ENCODE measurements at regions not wholly inside any gene's neighbourhood (a gene's known extent, or its start where the extent isn't known, plus 50 kb on each side); places are given as distances from the start of the nearest gene placed in this dataset.

GRCh38 chr9:73683862-73684591 lies 532.4 kb downstream of the ANXA1 start:
- H3K27ac Mint-ChIP-seq (ENCODE audit: unreplicated experiment), result no peak overlapping the region
- intact Hi-C loops (cut with micrococcal nuclease; ENCODE audit: unreplicated experiment), result loop anchor here (1.0 to 5.0 kb wide), 3 partner anchors 597 to 888 kb away; no protein-coding TSS in a partner anchor

GRCh38 chr9:73684601-73685000 lies 532.9 kb downstream of the ANXA1 start:
- no TSS peak for BruUV-seq (replicated peaks)
- Mint-ChIP-seq H3K4me3 (ENCODE audit: unreplicated experiment) (no peak overlapping the region), H3K9me3 (ENCODE audit: unreplicated experiment) (no peaks in the 10 kb centered on the region), H3K27me3 (ENCODE audit: insufficient read depth, unreplicated experiment) (no peaks in the 10 kb centered on the region), H3K27ac (ENCODE audit: unreplicated experiment) (no peak overlapping the region), H3K36me3 (ENCODE audit: insufficient read depth, unreplicated experiment) (no peaks in the 10 kb centered on the region), H3K4me1 (ENCODE audit: low read depth, unreplicated experiment) (no peaks in the 10 kb centered on the region)
- intact Hi-C loops (cut with micrococcal nuclease; ENCODE audit: unreplicated experiment), result loop anchor here (1.0 to 5.0 kb wide), 3 partner anchors 597 to 888 kb away; no protein-coding TSS in a partner anchor
- no peak for DNase-seq
- CTCF ChIA-PET, result no interaction called here
- H3K27me3 ChIP-seq (replicated peaks; ENCODE audit: control insufficient read depth, insufficient read depth, low read length), result no peaks in the 10 kb centered on the region
- H3K4me3 ChIP-seq (ENCODE audit: low read depth, low read length), result no peak overlapping the region
- H3K36me3 ChIP-seq (ENCODE audit: control insufficient read depth, insufficient read depth, low read length), result no peaks in the 10 kb centered on the region
- POLR2A ChIA-PET, result no interaction called here
- TF ChIP-seq, protein P1, sequence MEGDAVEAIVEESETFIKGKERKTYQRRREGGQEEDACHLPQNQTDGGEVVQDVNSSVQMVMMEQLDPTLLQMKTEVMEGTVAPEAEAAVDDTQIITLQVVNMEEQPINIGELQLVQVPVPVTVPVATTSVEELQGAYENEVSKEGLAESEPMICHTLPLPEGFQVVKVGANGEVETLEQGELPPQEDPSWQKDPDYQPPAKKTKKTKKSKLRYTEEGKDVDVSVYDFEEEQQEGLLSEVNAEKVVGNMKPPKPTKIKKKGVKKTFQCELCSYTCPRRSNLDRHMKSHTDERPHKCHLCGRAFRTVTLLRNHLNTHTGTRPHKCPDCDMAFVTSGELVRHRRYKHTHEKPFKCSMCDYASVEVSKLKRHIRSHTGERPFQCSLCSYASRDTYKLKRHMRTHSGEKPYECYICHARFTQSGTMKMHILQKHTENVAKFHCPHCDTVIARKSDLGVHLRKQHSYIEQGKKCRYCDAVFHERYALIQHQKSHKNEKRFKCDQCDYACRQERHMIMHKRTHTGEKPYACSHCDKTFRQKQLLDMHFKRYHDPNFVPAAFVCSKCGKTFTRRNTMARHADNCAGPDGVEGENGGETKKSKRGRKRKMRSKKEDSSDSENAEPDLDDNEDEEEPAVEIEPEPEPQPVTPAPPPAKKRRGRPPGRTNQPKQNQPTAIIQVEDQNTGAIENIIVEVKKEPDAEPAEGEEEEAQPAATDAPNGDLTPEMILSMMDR (IDR thresholded peaks at IDR 0.05; ENCODE audit: insufficient read depth in 1 of 2, low read depth in 1 of 2, low read length in 1 of 2, severe bottlenecking in 1 of 2, unreplicated experiment in 1 of 2), result no peak
- H3K9me3 ChIP-seq, result no peaks in the 10 kb centered on the region
- no peaks in the 10 kb centered on the region for H3K4me1 ChIP-seq

More at GRCh38 chr9:73683862-73684591, 532.4 kb downstream of the ANXA1 start:
- no TSS peak for BruUV-seq (replicated peaks)
- ChIA-PET CTCF (no interaction called here), POLR2A (no interaction called here)
- Mint-ChIP-seq H3K36me3 (ENCODE audit: insufficient read depth, unreplicated experiment) (no peaks in the 10 kb centered on the region), H3K4me3 (ENCODE audit: unreplicated experiment) (no peak overlapping the region), H3K9me3 (ENCODE audit: unreplicated experiment) (no peaks in the 10 kb centered on the region), H3K27me3 (ENCODE audit: insufficient read depth, unreplicated experiment) (no peaks in the 10 kb centered on the region), H3K4me1 (ENCODE audit: low read depth, unreplicated experiment) (no peaks in the 10 kb centered on the region)
- no peak for DNase-seq
- no peak overlapping the region for H3K4me3 ChIP-seq (ENCODE audit: low read depth, low read length)
- no peaks in the 10 kb centered on the region for H3K27me3 ChIP-seq (replicated peaks; ENCODE audit: control insufficient read depth, insufficient read depth, low read length)
- no peaks in the 10 kb centered on the region for H3K4me1 ChIP-seq
- H3K36me3 ChIP-seq (ENCODE audit: control insufficient read depth, insufficient read depth, low read length), result no peaks in the 10 kb centered on the region
- TF ChIP-seq, protein P1 (IDR thresholded peaks at IDR 0.05; ENCODE audit: insufficient read depth in 1 of 2, low read depth in 1 of 2, low read length in 1 of 2, severe bottlenecking in 1 of 2, unreplicated experiment in 1 of 2), result peak; percentile 17 to 18
- H3K9me3 ChIP-seq, result no peaks in the 10 kb centered on the region

GRCh38 chr9:73685786-73686185 lies 534.1 kb downstream of the ANXA1 start:
- DNase-seq, result no peak
- no peaks in the 10 kb centered on the region for H3K4me1 Mint-ChIP-seq (ENCODE audit: low read depth, unreplicated experiment)
- no peak overlapping the region for H3K27ac Mint-ChIP-seq (ENCODE audit: unreplicated experiment)
- H3K9me3 Mint-ChIP-seq (ENCODE audit: unreplicated experiment), result no peaks in the 10 kb centered on the region
- ChIA-PET POLR2A (no interaction called here), CTCF (no interaction called here)
- Histone ChIP-seq H3K4me1 (no peaks in the 10 kb centered on the region), H3K36me3 (ENCODE audit: control insufficient read depth, insufficient read depth, low read length) (no peaks in the 10 kb centered on the region), H3K9me3 (no peaks in the 10 kb centered on the region), H3K27me3 (replicated peaks; ENCODE audit: control insufficient read depth, insufficient read depth, low read length) (no peaks in the 10 kb centered on the region), H3K4me3 (ENCODE audit: low read depth, low read length) (no peak overlapping the region)
- H3K4me3 Mint-ChIP-seq (ENCODE audit: unreplicated experiment), result no peak overlapping the region
- BruUV-seq (replicated peaks), result no TSS peak
- intact Hi-C loops (cut with micrococcal nuclease; ENCODE audit: unreplicated experiment), result no loop called here
- H3K36me3 Mint-ChIP-seq (ENCODE audit: insufficient read depth, unreplicated experiment), result no peaks in the 10 kb centered on the region
- no peaks in the 10 kb centered on the region for H3K27me3 Mint-ChIP-seq (ENCODE audit: insufficient read depth, unreplicated experiment)
- TF ChIP-seq, protein P1 (IDR thresholded peaks at IDR 0.05; ENCODE audit: insufficient read depth in 1 of 2, low read depth in 1 of 2, low read length in 1 of 2, severe bottlenecking in 1 of 2, unreplicated experiment in 1 of 2), result no peak

All from Caco-2 (cell line).